ENCODE measurements at regions not wholly inside any gene's neighbourhood (a gene's known extent, or its start where the extent isn't known, plus 50 kb on each side); places are given as distances from the start of the nearest gene placed in this dataset.

- H3K4me3 Mint-ChIP-seq: no peak overlapping the region
- ATAC-seq: no peak
- no peaks in the 10 kb centered on the region for H3K36me3 ChIP-seq (ENCODE audit: insufficient read depth)
- no peak overlapping the region for H3K4me2 ChIP-seq
- no peaks in the 10 kb centered on the region for H4K20me1 ChIP-seq (replicated peaks; ENCODE audit: insufficient read depth)
- DNase-seq (ENCODE audit: low spot score): no peak
- no peak overlapping the region for H3K4me3 ChIP-seq
- peaks cover 27% of the 10 kb centered on the region for H3K9me3 Mint-ChIP-seq
- no peak overlapping the region for H2AFZ ChIP-seq
- no peak overlapping the region for H3K27ac Mint-ChIP-seq
- H3F3A ChIP-seq (replicated peaks; ENCODE audit: low read depth): no peaks in the 10 kb centered on the region
- TF ChIP-seq POLR2AphosphoS5 (IDR thresholded peaks at IDR 0.05; ENCODE audit: low read depth) (no peak), ZNF462 (CRISPR knock-in tag; IDR thresholded peaks at IDR 0.05) (no peak)
- H3K27me3 Mint-ChIP-seq (ENCODE audit: insufficient read depth, low read depth, poor library complexity): no peaks in the 10 kb centered on the region
- H3K27ac ChIP-seq (ENCODE audit: low read depth): no peak overlapping the region
- no peaks in the 10 kb centered on the region for H3K27me3 ChIP-seq (ENCODE audit: insufficient read depth)
- peaks cover 12% of the 10 kb centered on the region; the same call in 2 of the 3 replicates for H3K36me3 Mint-ChIP-seq (ENCODE audit: low read depth)
- no peaks in the 10 kb centered on the region for H3K79me2 ChIP-seq (replicated peaks; ENCODE audit: insufficient read depth)
- no peaks in the 10 kb centered on the region; the same call in 1 of the 2 replicates for H3K9me2 ChIP-seq (ENCODE audit: insufficient read depth)
- H3K4me1 ChIP-seq (ENCODE audit: insufficient read depth): peaks cover 10% of the 10 kb centered on the region
- peaks cover 6% of the 10 kb centered on the region; the same call in 2 of the 3 replicates for H3K4me1 Mint-ChIP-seq
These were observed 356.9 kb upstream of the PRKCQ start for GRCh38 chr10:6936931-6937330.

GRCh38 chr10:6929148-6929830, 349.2 kb upstream of the PRKCQ start:
- Mint-ChIP-seq H3K27ac (no peak overlapping the region), H3K4me3 (no peak overlapping the region)
- TF ChIP-seq CTCF (conservative IDR thresholded peaks at IDR 0.05; ENCODE audit: low read depth in 2 of 2): no peak
- TF ChIP-seq NANOG (IDR thresholded peaks at IDR 0.05; ENCODE audit: borderline replicate concordance): no peak
- TF ChIP-seq ZNF114 (CRISPR knock-in tag; IDR thresholded peaks at IDR 0.05): no peak
- no peak for TF ChIP-seq JUNB (IDR thresholded peaks at IDR 0.05; ENCODE audit: unreplicated experiment)

More at GRCh38 chr10:6929148-6929830, 349.2 kb upstream of the PRKCQ start:
- Histone ChIP-seq H3K36me3 (ENCODE audit: insufficient read depth) (no peaks in the 10 kb centered on the region), H4K20me1 (replicated peaks; ENCODE audit: insufficient read depth) (no peaks in the 10 kb centered on the region), H3K4me1 (ENCODE audit: insufficient read depth) (peaks cover 10% of the 10 kb centered on the region), H3K79me2 (replicated peaks; ENCODE audit: insufficient read depth) (no peaks in the 10 kb centered on the region), H3K4me3 (no peak overlapping the region), H3F3A (replicated peaks; ENCODE audit: low read depth) (no peaks in the 10 kb centered on the region), H2AFZ (peak overlapping the region; percentile 63; the same call in 1 of the 2 replicates), H3K27ac (ENCODE audit: low read depth) (no peak overlapping the region), H3K4me2 (no peak overlapping the region), H3K9me2 (ENCODE audit: insufficient read depth) (peaks cover 5% of the 10 kb centered on the region), H3K27me3 (ENCODE audit: insufficient read depth) (no peaks in the 10 kb centered on the region)
- ATAC-seq: no peak
- Mint-ChIP-seq H3K4me1 (peaks cover 8% of the 10 kb centered on the region), H3K36me3 (ENCODE audit: low read depth) (0 out of 3 replicates have a peak, but pooled peaks cover 2% of the 10 kb centered on the region), H3K9me3 (peaks cover 8% of the 10 kb centered on the region), H3K27me3 (ENCODE audit: insufficient read depth, low read depth, poor library complexity) (peaks cover 5% of the 10 kb centered on the region)
- DNase-seq (ENCODE audit: low spot score): no peak
